Cerebellar nuclear complex (tissue), 1 donor: ENCODE measurements at regions not wholly inside any gene's neighbourhood (a gene's known extent, or its start where the extent isn't known, plus 50 kb on each side); places are given as distances from the start of the nearest gene placed in this dataset.

Source experiments
- DNase-seq, 2 experiments: peaks; one replicate each; lab custom pipeline; 2025; lab: John Stamatoyannopoulos, UW

DNA sequence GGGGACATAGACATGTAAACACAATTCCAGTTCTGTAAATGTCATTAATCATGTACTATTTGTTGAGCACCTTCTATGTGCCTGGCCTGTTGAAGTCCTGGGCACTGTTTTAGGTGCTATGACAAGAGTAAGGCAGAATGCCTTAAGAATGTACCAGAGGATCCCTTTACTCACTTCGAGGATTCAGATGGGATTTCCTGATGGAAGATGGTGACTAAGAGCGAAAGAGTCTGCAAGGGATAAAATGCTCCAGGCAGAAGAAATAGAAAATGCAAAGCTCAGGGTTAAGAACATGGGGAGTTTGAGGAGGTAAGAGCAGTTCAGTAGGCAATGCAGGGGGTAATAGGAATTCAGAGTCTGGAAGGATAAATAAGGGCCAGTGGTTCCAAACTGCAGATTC is 671.3 kb upstream of the TBX3 start:
- no peak for DNase-seq

DNA sequence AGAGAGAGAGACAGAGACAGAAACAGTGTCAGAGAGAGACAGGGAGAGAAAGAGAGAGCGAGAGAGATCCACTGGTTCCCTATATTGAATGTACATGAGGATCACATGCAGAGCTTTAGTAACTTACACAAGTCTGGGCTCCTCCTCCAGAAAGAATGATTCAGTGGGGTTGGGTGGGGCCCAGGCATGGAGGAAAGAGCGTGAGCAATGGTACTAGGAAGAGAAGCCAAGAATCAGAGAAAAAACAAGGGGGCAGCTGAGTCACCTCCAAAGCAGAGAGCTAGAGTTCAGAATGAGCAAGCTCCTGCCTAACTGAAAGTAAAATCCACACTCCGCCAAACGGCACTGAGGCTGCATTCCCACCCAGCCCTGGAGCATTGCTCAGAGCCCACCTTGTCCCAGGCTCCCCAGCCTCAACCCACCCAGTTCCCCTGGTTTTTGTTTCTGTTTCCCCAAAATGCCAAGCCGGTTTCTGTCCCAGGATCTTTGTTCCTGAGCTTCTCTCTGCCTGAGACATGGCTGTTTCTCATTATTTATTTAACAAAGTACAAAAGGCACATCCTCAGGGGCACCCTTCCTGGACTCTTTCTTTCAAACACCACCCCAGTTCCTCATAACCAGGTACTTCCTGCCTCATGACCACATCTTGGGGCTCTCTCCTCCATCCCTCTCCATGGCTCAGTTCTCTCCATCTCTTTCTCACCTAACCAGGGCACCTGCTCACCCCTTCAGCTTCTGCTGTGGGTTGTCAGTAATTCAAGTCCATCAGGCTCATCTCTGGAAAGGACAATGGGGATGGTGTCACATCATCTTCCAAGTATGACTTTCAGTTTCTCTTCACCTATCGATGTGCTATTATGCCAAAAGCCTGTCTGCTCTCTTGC is 670.3 kb upstream of the TBX3 start:
- no peak for DNase-seq

DNA sequence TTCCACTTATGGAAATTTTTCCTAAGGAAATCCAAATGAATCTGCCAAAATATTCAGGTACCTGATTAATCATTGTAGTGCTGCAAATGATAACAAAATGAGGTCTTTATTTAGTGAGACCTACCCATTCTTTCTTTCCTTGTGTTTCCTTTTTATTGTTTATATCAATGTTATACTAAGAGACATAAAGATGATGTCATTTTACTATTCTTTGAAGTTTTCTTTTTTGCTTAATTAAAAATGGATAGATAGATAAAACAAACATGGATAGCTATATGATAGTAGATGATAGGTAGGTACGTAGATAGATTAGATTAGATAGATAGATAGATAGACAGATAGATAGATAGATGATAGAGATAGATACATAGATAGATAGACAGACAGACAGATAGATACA is 669.5 kb upstream of the TBX3 start:
- no peak for DNase-seq

DNA sequence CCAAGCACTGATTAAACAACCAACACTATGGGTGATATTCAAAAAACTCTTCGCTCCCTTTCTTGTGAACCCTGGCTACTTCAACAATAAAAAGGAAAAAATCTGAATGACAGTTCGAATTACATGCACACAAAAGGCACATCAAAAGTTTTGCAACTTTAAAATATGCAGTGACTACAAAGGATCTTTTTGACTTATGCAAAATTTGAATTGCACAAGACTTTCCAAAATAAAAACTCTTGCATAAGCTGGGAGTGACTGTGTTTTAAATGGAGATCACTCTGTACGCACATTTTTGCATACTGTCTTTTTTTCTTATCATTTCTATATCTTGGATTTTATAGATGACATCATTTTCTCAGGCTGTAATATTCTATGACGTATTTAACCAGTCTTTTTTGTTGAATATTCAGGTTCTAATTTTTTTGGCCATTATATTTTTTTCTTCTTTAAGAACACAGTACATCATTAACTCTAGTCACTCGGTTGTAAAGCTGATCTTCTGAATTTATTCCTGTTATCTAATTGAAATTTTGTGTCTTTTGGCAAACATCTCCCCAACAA is 667.6 kb upstream of the TBX3 start:
- no peak for DNase-seq

DNA sequence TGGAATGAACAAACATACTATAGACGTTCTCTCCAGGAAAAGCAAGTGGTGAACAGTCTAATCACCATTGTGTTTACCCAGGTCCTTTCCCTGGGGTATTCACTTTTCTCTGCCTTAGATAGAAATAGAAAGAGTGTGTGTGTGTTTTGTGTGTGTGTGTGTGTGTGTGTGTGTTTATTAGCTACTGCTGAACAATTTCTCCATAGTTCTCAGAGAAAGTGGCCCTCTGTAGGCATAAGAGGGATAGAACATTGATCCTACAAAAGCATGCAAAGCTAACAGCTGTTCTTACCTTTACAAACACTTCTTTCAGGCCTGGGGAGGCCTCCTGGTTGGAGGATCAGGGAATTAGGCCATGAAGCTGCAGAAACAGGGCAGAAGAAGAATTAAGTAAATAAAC is 665.7 kb upstream of the TBX3 start:
- DNase-seq = no peak

DNA sequence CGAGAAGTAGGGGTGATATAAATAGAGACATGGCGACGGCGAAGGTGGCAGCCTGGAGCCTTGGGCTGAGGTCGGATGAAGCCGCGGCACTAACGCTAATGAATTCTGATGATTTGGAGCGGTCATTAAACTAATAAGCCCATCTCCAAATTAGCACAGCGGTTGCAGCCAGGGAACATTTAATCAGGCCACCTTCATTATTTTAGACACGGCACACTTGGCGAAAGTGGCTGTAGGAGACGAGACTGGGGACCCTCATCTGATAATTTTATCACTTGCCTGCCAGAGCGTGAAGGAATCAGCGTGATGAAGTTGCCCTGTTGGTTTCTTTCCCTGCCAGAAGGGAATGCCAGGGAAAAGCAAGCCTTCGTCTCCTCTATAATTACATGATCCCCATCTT is 664.3 kb upstream of the TBX3 start:
- no peak for DNase-seq

DNA sequence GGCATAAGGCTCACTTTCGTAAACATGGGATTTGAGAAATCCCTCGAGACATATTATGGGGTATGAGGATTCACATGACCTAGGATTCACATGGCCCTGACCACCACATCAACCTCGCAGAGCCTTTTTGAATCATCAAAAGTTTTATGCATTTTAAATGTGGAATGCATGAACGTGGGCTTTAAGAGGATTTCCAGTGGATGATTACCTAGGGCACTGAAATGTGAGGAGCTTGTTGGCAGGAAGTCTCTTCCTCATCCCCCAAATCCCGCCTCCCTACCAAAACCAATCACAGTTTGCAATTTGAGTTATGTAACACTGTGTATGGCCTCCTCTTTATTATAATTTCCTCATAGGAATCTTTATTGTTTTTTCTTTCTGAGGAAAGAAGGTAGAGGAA is 659.6 kb upstream of the TBX3 start:
- no peak for DNase-seq

DNA sequence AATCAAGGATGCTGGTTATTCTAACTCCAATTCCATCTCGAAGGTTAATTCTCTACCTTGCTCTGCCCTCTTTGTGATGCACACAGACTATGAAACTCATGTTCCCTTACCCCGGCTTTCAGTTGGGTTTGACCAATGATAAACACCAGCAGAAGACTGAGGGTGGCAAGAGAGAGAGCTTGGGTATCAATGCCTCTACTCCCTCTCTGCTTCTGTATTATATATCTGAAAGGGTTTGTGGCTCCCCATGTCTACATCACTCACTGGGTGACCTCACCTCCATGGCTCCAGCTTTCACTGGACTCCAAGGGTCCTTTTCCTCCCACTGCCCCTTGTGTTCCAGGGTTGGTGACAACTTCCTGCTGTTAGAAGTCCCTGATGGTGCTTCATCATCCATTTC is 659.0 kb upstream of the TBX3 start:
- DNase-seq = no peak

DNA sequence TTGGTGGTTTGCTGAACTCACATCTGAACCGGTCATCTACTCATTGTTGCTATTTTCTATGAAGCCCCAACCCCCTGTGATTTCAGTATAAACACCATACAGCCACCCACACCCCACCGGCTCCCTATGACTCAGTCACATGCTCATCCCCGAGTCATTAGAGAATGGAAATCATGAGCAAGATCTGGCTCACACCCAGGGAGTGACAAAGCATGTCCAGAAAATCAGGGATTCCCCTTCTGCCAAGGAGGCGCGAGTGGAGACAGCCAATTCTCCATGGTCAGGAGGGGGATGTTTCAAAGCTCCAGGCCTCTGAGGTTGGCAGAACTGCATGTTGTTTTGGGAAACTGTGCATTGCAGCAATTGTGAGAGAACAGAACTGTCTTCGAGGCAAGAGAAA is 657.5 kb upstream of the TBX3 start:
- no peak for DNase-seq

DNA sequence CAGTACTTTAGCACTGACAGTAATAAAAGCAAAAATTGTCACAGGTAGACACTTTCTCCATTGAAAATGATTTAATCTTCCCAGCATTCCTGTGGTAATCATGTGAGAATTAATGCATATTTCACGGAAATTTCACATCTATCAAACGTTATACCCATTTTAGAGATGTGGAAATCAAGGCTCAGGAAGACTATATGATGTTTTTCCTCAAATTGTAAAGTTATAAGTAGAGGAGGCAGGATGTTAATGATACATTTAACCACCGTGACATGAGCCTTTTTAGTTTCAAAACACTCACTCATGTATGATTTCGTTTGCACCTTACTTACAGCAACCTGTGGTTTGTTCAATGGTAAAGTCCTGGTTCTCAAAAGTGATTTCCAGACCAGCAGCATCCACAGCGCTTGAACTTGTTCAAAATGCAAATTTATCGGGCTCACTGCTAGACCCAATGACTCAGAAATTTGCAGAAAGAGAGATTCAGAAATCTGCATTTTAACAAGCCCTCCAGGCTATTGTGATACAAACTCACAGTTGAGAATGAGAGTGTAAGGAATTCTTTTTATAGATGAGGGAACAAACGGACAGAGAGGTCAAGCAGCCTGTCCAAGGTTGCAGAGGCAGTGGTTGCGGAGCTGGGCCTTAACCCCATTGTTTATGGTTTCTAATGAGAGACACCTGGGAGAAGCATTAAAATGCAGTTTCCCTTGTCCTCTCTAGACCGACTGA is 654.8 kb upstream of the TBX3 start:
- DNase-seq = no peak

DNA sequence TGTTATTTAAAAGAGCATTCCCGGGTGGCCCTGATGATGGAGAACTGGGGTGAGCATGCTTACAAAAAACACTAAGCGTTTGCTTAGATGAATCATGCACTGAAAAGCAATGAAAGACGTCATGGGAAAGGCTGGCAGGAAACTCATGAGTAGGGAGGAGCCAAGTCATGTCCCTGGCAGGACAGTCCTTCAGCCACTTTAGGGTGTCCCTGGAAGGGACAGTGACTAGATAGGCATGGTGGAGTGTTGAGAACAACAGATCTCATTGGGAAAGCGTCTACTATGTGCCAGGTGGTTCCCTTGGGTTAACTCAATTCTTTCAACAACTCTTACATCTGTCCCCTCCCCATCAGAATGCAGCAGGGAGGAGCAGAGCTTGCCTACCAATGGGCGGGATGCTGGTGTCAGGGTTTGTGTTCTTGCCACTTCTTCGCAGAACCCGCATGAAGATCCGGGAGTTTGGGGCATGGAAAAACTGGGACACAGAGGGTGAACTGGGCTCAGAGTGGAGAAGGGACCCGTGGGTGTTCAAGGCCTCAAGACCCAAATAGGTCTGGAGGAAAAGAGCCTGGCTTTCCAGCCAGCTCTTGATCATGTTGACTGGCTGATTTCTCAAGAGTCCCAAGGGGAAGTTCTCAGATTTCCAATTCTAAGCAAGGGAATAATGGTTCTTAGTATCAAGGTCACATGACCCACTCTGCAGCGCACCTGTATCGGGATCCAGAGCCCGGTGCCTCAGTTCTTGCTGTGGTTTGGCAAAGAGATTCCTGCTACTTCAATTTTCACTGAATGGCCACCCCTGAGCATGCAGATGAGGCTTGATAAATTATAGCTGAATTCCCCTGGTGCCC is 653.9 kb upstream of the TBX3 start:
- no peak for DNase-seq

DNA sequence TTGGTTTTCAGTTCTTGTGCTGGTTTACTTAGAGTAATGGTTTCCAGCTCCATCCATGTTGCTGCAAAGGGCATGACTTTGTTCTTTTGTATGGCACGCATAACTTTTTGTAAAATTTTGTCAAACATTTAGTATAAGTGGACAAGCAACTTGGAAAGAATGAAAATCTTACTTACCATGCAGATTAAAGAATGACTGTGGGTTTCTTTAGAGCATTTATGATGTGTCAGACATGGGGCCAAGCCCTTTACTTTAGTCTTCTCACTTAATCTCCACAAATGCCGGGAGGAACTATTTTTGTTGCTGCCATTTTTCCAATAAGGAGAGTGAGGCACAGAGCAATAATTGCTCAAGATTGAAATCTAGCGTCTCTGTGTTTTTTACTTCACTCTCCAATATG is 652.5 kb upstream of the TBX3 start:
- DNase-seq = no peak

DNA sequence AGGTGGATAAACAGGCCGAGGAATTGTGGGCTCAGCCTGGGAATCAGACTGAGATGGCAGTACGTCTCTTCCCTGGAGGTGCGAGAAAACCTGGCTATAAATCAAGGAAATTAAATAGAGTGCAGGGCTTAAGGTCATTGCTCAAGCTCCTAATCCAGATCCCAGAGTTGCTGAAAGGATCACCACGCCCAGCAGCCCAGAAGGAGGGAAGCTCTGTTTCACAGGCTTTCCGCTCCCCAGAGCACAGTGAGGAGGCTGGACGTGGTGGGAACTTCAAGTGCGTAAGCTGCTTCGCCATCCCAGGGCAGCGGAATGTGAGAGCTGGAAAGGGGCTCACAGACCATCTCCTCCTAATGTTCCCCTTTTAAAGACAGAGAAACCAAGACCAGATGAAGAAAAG is 651.6 kb upstream of the TBX3 start:
- DNase-seq = no peak

DNA sequence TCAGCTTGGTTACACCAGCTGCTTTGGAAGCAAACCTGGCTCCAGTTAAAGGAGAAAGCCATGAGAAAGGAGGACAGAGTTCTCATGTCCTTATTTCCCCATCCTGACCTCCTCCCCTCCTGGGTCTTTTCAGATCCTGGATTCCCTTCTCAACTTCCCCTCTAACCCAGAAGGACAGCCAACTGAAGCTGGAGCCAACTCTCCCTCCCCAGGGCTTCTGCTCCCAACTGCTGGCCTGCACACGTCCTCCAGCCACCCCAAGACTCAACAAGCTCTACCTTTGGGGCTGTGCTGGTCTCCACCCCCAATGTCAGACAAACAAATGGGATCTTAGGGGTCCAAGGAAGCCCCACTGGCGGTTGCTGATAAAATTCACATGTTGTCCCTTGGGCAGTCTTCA is 651.1 kb upstream of the TBX3 start:
- DNase-seq = no peak

DNA sequence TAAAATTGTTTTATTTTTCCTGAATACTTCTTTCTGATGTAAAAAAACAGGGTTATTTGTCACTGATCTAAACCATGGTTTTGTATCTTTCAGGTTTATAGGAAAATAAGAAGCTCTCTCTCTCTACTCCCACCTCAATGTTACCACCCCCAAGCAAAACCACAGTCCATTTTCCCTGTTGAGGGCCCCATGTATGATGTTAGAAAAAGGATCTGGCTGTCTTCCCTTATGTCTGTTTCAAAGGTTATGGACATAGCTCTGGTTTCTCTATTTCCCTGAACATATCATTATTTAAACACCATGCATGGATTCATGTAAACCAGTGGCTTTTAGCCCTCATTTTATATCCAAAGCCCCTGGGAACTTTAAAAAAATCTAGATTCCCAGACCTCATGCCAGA is 649.0 kb upstream of the TBX3 start:
- DNase-seq = no peak

DNA sequence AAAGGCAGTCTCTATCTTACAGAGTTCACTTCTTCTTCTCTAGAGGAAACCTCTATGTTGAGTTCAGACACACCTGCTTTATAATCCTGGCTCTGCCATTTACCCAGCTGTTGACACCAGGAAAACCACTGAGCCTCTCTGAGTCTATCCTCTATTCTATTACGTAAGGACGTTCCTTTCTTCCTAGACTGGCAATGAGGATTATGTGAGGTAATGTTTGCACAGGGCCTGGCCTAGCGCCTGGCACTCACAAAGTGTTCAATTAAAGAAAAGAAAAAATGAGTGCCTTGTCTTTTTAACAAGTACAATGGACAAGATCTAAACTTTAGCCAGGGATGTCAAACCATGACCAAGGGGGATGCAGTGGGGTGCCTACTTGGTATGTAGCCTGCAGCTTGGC is 641.9 kb upstream of the TBX3 start:
- DNase-seq = no peak

DNA sequence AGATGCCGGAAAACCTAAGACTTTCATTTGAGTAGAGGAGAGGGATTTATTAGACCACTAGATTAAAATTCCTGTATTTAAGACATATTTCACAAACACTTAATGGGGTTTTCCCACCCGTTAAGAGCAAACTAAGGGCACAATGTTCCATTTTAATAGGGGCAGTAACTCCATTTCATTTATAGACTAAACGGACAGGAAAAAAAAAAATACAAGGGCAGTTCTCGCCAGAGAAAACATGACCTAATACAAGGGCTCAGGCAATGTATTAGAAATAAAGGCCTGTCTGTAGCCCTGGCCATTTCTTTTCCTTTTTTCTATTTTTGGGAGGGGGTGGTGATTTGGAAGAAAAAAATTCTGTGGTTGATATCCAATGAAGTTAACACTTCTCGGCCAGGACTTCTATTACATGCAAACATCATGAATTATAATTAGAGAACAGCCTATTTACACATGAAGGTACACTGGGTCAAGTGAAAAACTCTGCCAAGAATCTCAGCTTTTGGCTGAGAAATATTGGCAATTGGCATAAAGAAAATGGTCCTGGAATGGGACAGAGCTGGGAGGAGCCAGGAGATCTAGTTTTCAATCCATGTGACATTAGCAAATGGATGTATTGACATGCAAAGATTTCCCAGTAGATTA is 641.1 kb upstream of the TBX3 start:
- no peak for DNase-seq

DNA sequence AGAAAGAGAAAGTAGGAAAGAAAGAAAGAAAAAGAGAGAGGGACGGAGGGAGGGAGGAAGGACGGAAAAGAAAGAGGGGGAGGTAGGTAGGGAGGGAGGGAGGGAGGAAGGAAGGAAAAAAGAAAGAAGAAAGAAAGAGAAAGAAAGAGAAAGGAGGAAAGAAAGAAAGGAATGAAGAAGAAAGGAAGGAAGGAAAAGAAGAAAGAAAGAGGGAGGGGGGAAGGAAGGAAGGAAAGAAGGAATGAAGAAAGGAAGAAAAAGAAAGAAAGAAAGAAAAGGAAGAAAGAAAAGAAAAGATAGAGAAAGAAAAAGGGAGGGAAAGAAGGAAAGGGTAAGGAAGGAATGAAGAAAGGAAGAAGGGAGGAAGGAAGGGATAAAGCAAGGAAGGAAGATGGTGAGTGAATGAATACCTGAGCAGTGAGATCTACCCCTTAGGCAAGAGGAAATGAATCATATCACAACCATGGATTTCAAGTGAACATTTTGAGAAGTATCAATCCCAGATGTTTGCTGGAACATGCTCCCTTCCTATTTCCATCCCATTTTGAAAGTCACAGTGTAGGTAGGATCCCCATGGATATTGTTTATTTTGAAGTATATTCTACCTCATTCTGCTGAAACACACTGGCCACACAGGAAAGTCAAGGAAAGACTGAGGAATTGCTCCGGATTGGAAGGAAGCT is 639.4 kb upstream of the TBX3 start:
- DNase-seq = no peak

DNA sequence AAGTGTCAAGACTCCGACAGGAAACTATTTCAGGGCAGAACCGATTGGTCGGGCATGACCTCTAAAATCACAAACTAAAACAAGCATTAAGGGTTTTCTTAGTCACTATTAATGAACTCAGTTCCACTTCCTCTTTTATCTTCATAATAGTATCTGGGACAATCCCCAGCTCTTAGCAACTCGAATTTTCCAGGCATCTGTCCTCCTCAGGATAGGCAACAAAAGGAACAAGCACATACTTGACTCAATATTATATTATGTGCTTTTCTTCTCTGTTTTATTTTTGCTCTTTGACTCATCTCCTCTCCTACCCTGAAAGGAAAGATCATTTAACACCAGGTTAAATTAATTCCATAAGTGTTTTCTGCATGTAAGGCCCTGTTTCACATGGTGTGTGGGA is 638.3 kb upstream of the TBX3 start:
- no peak for DNase-seq

DNA sequence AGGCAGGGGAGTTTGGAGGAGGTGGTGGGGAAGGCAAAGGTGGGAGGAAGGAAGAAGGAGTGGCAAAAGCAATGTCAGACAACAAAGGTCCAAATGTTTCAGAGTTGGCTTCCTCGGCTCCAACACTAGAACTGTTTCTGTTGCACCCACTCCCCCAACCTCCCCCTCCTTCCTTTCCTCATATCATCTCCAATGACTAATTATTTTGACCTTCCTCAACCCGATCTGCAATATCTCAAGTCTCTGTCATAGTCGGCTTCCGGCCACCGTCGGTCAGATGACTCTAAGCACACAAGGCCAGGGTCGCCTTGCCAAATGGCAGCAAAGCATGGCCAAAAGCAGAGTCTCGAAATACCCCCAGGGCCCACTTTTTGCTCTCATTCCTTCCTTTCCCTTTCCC is 637.0 kb upstream of the TBX3 start:
- no peak for DNase-seq

DNA sequence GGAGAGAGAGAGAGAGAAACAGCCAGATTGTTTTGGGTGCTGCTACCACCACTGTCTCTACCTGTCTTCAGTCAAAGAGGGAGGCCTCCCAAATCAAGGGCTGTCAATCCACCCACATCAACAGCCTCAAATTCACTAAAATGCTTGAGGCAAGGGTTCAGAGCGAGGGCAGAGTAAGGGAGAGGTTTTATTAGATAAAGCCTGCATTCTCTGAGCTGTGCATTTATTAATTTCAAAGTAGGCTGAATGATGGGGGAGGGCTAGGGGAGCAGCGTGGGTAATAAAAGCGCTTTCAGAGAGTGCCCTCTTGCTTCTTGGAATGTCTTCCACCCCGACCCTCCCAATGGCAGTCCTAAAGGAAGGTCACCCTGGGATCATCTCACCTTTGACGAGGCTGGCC is 636.5 kb upstream of the TBX3 start:
- no peak for DNase-seq
